ENCODE measurements at regions not wholly inside any gene's neighbourhood (a gene's known extent, or its start where the extent isn't known, plus 50 kb on each side); places are given as distances from the start of the nearest gene placed in this dataset.
"Not testable (repeated sequence)": the region's sequence is repeated elsewhere in the genome, so short reads cannot be mapped to it uniquely, and the experiment has no call there.

DNA sequence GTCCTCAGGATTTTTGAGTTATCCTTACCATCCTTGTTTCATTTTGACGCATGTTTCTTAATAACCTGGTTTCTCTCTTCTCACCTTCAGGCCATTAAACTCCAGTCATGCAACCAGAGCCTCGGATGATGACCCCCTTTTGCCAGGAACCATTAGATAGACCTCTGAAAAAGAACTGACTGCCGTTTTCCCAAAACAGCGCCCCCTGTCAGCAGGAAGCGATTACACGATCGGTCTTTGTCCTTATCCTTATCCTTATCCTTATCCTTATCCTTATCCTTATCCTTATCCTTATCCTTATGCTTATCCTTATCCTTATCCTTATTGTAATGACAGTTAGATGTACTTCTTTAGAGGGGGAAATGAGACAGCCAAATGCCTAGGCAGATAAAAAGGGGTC lies 148.4 kb upstream of the ITM2A start:
- DNase-seq (ENCODE audit: extremely low read depth in 1 of 11, low read depth in 9 of 11, low spot score in 4 of 11) = no peak

DNA sequence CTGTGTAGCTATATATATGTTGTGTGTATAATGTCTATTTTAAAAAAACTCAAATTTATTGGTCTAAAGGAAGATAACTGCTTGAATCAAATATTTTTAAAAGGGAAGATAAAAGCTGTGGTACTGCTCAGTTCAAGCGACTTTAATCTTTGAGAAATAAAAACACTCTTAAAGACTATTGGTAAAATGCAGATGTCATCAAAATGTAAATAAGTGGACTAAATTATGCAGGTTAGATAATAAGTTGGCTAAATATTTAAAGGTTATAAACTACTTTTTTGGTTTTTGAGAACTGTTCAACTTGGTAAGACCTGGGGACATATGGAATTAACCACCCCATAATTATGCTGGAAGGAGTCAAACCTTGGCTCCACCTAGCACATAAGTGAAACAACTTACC lies 144.7 kb upstream of the ITM2A start:
- DNase-seq (ENCODE audit: extremely low read depth in 1 of 11, low read depth in 9 of 11, low spot score in 4 of 11) = no peak

DNA sequence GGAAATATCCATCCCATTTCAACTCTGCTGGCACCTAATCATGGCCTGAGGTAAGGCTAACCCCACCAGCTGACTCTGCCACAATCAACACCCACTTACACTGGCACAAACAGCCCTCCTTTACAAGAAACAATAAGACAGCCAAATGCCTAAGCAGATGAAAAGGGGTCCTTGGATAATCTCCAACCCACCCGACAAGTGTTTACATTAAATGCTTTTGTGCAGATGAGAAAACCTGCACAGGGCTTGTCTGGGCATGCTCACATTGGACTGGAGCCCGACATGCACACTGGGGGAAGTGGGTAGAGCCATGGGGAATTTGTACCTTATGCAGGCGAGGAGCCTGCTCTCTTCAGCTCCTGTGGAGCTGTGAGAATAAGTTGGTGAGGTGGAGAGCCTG lies 138.9 kb upstream of the ITM2A start:
- no peak for DNase-seq (ENCODE audit: extremely low read depth in 1 of 11, low read depth in 9 of 11, low spot score in 4 of 11)

DNA sequence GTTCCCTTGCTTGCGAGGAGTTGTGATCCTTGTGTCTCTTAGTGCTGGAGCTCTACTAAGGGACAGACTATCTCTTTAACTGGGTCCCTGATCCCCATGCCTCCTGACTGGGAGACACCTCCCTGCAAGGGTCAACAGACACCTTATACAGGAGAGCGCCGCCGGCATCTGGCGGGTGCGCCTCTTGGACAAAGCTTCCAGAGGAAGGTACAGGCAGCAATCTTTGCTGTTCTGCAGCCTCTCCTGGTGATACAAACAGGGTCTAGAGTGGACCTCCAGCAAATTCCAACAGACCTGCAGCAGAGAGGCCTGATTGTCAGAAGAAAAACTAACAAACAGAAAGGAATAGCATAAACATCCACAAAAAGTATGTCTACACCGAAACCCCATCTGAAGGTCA lies 115.6 kb upstream of the ITM2A start:
- no peak for DNase-seq (ENCODE audit: extremely low read depth in 1 of 11, low read depth in 9 of 11, low spot score in 4 of 11)

GRCh38 chrX:79477691-79478090 lies 110.6 kb upstream of the ITM2A start:
- DNase-seq (ENCODE audit: extremely low read depth in 1 of 11, low read depth in 9 of 11, low spot score in 4 of 11) = no peak

DNA sequence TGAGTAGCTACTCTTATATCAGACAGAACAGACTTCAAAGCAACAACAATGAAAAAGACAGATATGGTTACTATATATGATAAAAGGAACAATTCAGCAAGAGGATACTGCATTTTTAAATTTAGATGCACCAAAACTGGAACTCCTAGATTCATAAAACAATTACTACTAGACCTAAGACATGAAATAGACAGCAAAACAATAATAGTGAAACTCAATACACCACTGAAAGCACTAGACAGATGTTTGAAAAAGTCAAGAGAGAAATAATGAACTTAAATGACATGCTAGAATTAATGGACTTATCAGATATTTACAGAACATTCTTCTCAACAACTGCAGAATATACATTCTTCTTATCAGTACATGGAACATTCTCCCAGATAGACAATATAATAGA lies 99.5 kb upstream of the ITM2A start:
- no peak for DNase-seq (ENCODE audit: extremely low read depth in 1 of 11, low read depth in 9 of 11, low spot score in 4 of 11)

DNA sequence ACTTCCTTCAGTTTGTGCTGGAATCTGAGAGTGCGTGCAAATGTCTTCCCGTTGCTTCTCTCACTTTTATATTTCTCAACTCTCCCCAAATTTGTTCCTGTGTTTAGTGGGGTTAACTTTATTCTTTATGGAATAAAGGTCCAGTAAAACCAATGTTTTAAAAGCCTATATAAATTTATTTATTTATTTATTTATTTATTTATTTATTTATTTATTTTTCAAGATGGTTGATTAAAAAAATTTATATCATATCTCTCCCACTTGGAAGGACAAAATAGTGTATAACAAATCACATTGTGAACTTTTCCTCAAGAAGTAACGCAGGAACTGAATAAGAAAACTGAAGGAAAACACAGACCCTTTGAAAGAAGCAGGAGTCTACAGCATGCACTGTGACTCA lies 95.3 kb upstream of the ITM2A start:
- no peak for DNase-seq (ENCODE audit: extremely low read depth in 1 of 11, low read depth in 9 of 11, low spot score in 4 of 11)

DNA sequence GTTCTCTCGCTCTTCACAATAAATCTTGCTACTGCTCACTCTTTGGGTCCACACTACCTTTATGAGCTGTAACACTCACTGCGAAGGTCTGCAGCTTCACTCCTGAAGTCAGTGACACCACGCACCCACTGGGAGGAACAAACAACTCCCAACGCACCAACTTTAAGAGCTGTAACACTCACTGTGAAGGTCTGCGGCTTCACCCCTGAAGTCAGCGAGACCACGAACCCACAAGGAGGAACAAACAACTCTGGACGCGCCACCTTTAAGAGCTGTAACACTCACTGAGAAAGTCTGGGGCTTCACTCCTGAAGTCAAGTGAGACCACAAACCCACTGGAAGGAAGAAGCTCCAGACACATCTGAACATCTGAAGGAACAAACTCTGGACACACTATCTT lies 89.5 kb upstream of the ITM2A start:
- not testable (repeated sequence) for DNase-seq (ENCODE audit: extremely low read depth in 1 of 11, low read depth in 9 of 11, low spot score in 4 of 11)

DNA sequence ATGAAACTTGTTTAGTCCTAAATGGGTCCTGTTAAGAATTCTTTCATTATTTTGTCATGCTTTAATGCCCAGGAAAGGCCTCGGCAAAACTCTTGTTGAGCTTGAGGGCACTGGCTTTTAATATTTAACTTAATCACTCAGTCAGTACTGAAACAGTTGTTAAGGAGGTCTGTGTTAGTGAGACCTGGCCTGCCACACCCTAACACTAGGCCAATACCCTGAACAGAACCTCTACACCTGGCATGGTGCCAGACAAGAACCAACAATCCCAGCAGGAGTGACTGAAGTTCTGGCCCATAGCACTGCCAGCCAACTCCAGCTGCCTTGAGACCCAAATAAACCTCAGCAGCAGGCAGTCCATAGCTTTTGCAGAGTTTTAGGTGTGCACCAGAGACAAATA lies 85.7 kb upstream of the ITM2A start:
- DNase-seq (ENCODE audit: extremely low read depth in 1 of 11, low read depth in 9 of 11, low spot score in 4 of 11) = peak in 2 of 11 donors; percentile 15 to 21

- DNase-seq (ENCODE audit: extremely low read depth in 1 of 11, low read depth in 9 of 11, low spot score in 4 of 11) = no peak
Observed at GRCh38 chrX:79444694-79445210, 77.6 kb upstream of the ITM2A start.

GRCh38 chrX:79443121-79443520 lies 76.0 kb upstream of the ITM2A start:
- no peak for DNase-seq (ENCODE audit: extremely low read depth in 1 of 11, low read depth in 9 of 11, low spot score in 4 of 11)

GRCh38 chrX:79440336-79440735 lies 73.2 kb upstream of the ITM2A start:
- DNase-seq (ENCODE audit: extremely low read depth in 1 of 11, low read depth in 9 of 11, low spot score in 4 of 11) = no peak
